Gastroesophageal sphincter (tissue), 4 donors: ENCODE measurements at regions not wholly inside any gene's neighbourhood (a gene's known extent, or its start where the extent isn't known, plus 50 kb on each side); places are given as distances from the start of the nearest gene placed in this dataset.

ENCODE experiments used
- ATAC-seq: fragments of 150-250 bp; one replicate; pipeline ENCODE4 v1.9.1; 2016; ENCODE audit warnings: mild to moderate bottlenecking, moderate library complexity
- H3K27ac ChIP-seq, 4 donors: fragments of 200-600 bp; sonication (generic) in 3 of 4; 1 replicate in 3 of 4; 2 replicates in 1 of 4; pipeline ENCODE4 v1.5.1; 2016 to 2019
- H3K27me3 ChIP-seq: fragments of 200-600 bp; sonication (generic); one replicate; pipeline ENCODE4 v1.5.1; 2019
- H3K36me3 ChIP-seq, 2 donors: fragments of 200-600 bp; sonication (generic); one replicate each; pipeline ENCODE4 v1.5.1; 2019; ENCODE audit warnings: control low read depth in 1 of 2
- H3K4me1 ChIP-seq, 3 donors: fragments of 200-600 bp; sonication (generic); 1 replicate in 2 of 3; 2 replicates in 1 of 3; pipeline ENCODE4 v1.5.1; 2016 to 2019; ENCODE audit warnings: control low read depth in 2 of 3
- H3K4me3 ChIP-seq, 2 donors: fragments of 200-600 bp; sonication (generic); one replicate each; pipeline ENCODE4 v1.5.1; 2019; ENCODE audit warnings: mild to moderate bottlenecking in 1 of 2, moderate library complexity in 1 of 2
- H3K9me3 ChIP-seq, 3 donors: fragments of 200-600 bp; sonication (generic); one replicate each; pipeline ENCODE4 v1.5.1; 2017 to 2019; ENCODE audit warnings: control low read depth in 2 of 3
- CTCF ChIP-seq, 4 experiments: fragments of 200-600 bp in 2 of 4; fragments of 450-650 bp in 2 of 4; sonication (generic) in 1 of 4; IDR thresholded peaks; one replicate each; pipeline ENCODE4 v1.5.1; 2017 to 2019; ENCODE audit warnings: antibody characterized with exemption in 4 of 4, mild to moderate bottlenecking in 2 of 4, moderate library complexity in 2 of 4
- EP300 ChIP-seq: sonication (generic); formaldehyde crosslinking; IDR thresholded peaks from one replicate; pipeline ENCODE4 v1.6.1; 2017; ENCODE audit warnings: antibody characterized with exemption, mild to moderate bottlenecking
- POLR2A ChIP-seq, 2 donors: fragments of 450-650 bp; IDR thresholded peaks; one replicate each; pipeline ENCODE4 v1.6.1; 2017; ENCODE audit warnings: antibody characterized with exemption in 2 of 2, mild to moderate bottlenecking in 2 of 2, moderate library complexity in 1 of 2
- POLR2AphosphoS5 ChIP-seq: sonication (generic); formaldehyde crosslinking; IDR thresholded peaks from one replicate; pipeline ENCODE4 v1.6.1; 2017; ENCODE audit warnings: antibody characterized with exemption
- WGBS, 2 donors: methylation state at CpG; one replicate each; pipeline ENCODE4 v1.1.5; 2018; ENCODE audit warnings: low coverage in 1 of 2; 5-methylcytosine and 5-hydroxymethylcytosine counted together

- Histone ChIP-seq H3K9me3 (no peaks in the 10 kb centered on the region), H3K4me1 (no peaks in the 10 kb centered on the region), H3K27me3 (no peaks in the 10 kb centered on the region), H3K27ac (no peak overlapping the region), H3K36me3 (no peaks in the 10 kb centered on the region), H3K4me3 (no peak overlapping the region)
- 88 to 97% methylated on average over 7 to 9 of the region's 9 CpGs for whole genome bisulfite sequencing, 2 donors
- TF ChIP-seq EP300 (no peak), POLR2A (IDR thresholded peaks at IDR 0.05) (no peak), POLR2AphosphoS5 (no peak), CTCF (IDR thresholded peaks at IDR 0.05) (no peak)
- no peak for ATAC-seq
Measured at GRCh38 chr6:146890644-146891434, 292.1 kb downstream of the ADGB start.

- no peaks in the 10 kb centered on the region for H3K9me3 ChIP-seq
- TF ChIP-seq CTCF (IDR thresholded peaks at IDR 0.05) (no peak), EP300 (no peak), POLR2AphosphoS5 (no peak), POLR2A (IDR thresholded peaks at IDR 0.05) (no peak)
- no peak for ATAC-seq
- no peaks in the 10 kb centered on the region for H3K36me3 ChIP-seq
- WGBS, 2 donors, result 58 to 66% methylated on average over 2 to 3 of the region's 3 CpGs
- H3K27me3 ChIP-seq, result no peaks in the 10 kb centered on the region
- H3K4me1 ChIP-seq, result no peaks in the 10 kb centered on the region
- no peak overlapping the region for H3K4me3 ChIP-seq
- no peak overlapping the region for H3K27ac ChIP-seq
Measured at GRCh38 chr6:146891615-146892265, 293.0 kb downstream of the ADGB start.

- ATAC-seq, result no peak
- Histone ChIP-seq H3K27ac (no peak overlapping the region), H3K9me3 (no peaks in the 10 kb centered on the region), H3K36me3 (no peaks in the 10 kb centered on the region), H3K4me3 (no peak overlapping the region), H3K27me3 (no peaks in the 10 kb centered on the region), H3K4me1 (no peaks in the 10 kb centered on the region)
- WGBS, 2 donors, result 21 to 23% methylated on average over 1 of the region's 1 CpG
- no peak for TF ChIP-seq POLR2A (IDR thresholded peaks at IDR 0.05)
Measured at GRCh38 chr6:146892283-146892612, 293.5 kb downstream of the ADGB start.

GRCh38 chr6:146892613-146893401 lies 294.0 kb downstream of the ADGB start:
- no peaks in the 10 kb centered on the region for H3K4me1 ChIP-seq
- no peak overlapping the region for H3K27ac ChIP-seq
- 71 to 100% methylated on average over 1 to 2 of the region's 2 CpGs for WGBS, 2 donors
- no peak for TF ChIP-seq CTCF (IDR thresholded peaks at IDR 0.05)
- no peak for TF ChIP-seq POLR2A (IDR thresholded peaks at IDR 0.05)
- TF ChIP-seq EP300, result no peak
- TF ChIP-seq POLR2AphosphoS5, result no peak
- no peaks in the 10 kb centered on the region for H3K9me3 ChIP-seq
- no peaks in the 10 kb centered on the region for H3K27me3 ChIP-seq
- H3K4me3 ChIP-seq, result no peak overlapping the region
- no peak for ATAC-seq
- H3K36me3 ChIP-seq, result no peaks in the 10 kb centered on the region

DNA sequence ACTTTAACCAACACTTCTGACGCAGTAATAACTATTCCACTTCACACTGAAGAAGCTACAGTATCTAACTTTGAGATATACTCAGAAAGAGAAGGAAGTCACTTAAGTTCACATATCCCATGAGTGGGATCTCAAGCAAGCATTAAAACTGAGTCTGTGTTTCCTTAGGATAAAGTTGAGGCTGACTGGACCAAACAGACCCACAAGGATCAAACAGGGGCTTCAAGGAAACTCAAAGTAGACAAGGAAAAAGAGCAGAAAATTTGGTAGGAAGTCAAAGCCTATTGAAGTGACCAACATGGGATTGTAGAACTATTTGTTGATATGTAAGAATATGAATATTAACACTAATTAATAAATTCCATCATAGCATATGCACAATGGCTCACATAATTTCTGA lies 294.9 kb downstream of the ADGB start:
- ATAC-seq, result no peak
- Histone ChIP-seq H3K27ac (no peak overlapping the region), H3K36me3 (no peaks in the 10 kb centered on the region), H3K4me3 (no peak overlapping the region), H3K9me3 (no peaks in the 10 kb centered on the region), H3K27me3 (no peaks in the 10 kb centered on the region), H3K4me1 (no peaks in the 10 kb centered on the region)
- no peak for TF ChIP-seq EP300
- 80 to 82% methylated on average over 1 of the region's 1 CpG for WGBS, 2 donors
